ENCODE measurements at regions not wholly inside any gene's neighbourhood (a gene's known extent, or its start where the extent isn't known, plus 50 kb on each side); places are given as distances from the start of the nearest gene placed in this dataset.

GRCh38 chr12:98406378-98406777, 109.0 kb upstream of the TMPO start:
- Histone ChIP-seq H3K9me2 (ENCODE audit: low read depth, low read length) (no peaks in the 10 kb centered on the region), H3K36me3 (ENCODE audit: insufficient read depth, low read length) (no peaks in the 10 kb centered on the region), H3K4me3 (ENCODE audit: low read depth, low read length, poor library complexity, severe bottlenecking) (no peak overlapping the region), H3K4me1 (ENCODE audit: insufficient read depth, low read length, severe bottlenecking) (peaks cover 13% of the 10 kb centered on the region), H3K79me2 (ENCODE audit: insufficient read depth, low read length) (no peaks in the 10 kb centered on the region), H3K9me3 (ENCODE audit: low read length) (0 out of 2 replicates have a peak, but pooled peaks cover 2% of the 10 kb centered on the region), H3K9ac (ENCODE audit: low read length) (no peak overlapping the region), H3F3A (ENCODE audit: insufficient read depth, low read length) (no peaks in the 10 kb centered on the region), H3K27me3 (ENCODE audit: insufficient read depth, low read length) (no peaks in the 10 kb centered on the region), H3K4me2 (ENCODE audit: low read length) (no peak overlapping the region), H3K27ac (ENCODE audit: low read depth, low read length, poor library complexity, severe bottlenecking) (no peak overlapping the region), H4K20me1 (ENCODE audit: insufficient read depth, low read length) (no peaks in the 10 kb centered on the region), H2AFZ (ENCODE audit: low read length) (no peak overlapping the region)
- no peak for TF ChIP-seq EZH2 (IDR thresholded peaks at IDR 0.05; ENCODE audit: borderline replicate concordance, low read length)
- TF ChIP-seq CTCF (IDR thresholded peaks at IDR 0.05; ENCODE audit: low read length), result no peak

GRCh38 chr12:98408681-98409080, 106.7 kb upstream of the TMPO start:
- TF ChIP-seq CTCF (IDR thresholded peaks at IDR 0.05; ENCODE audit: low read length) (no peak), EZH2 (IDR thresholded peaks at IDR 0.05; ENCODE audit: borderline replicate concordance, low read length) (no peak)
- no peaks in the 10 kb centered on the region for H4K20me1 ChIP-seq (ENCODE audit: insufficient read depth, low read length)
- H3K9ac ChIP-seq (ENCODE audit: low read length), result no peak overlapping the region
- H3K4me2 ChIP-seq (ENCODE audit: low read length), result no peak overlapping the region
- H3K79me2 ChIP-seq (ENCODE audit: insufficient read depth, low read length), result no peaks in the 10 kb centered on the region
- H3K27ac ChIP-seq (ENCODE audit: low read depth, low read length, poor library complexity, severe bottlenecking), result no peak overlapping the region
- no peaks in the 10 kb centered on the region for H3K9me2 ChIP-seq (ENCODE audit: low read depth, low read length)
- H3K36me3 ChIP-seq (ENCODE audit: insufficient read depth, low read length), result no peaks in the 10 kb centered on the region
- no peak overlapping the region for H2AFZ ChIP-seq (ENCODE audit: low read length)
- peaks cover 5% of the 10 kb centered on the region for H3K4me1 ChIP-seq (ENCODE audit: insufficient read depth, low read length, severe bottlenecking)
- no peaks in the 10 kb centered on the region for H3F3A ChIP-seq (ENCODE audit: insufficient read depth, low read length)
- H3K4me3 ChIP-seq (ENCODE audit: low read depth, low read length, poor library complexity, severe bottlenecking), result no peak overlapping the region
- H3K27me3 ChIP-seq (ENCODE audit: insufficient read depth, low read length), result no peaks in the 10 kb centered on the region
- H3K9me3 ChIP-seq (ENCODE audit: low read length), result 0 out of 2 replicates have a peak, but pooled peaks cover 2% of the 10 kb centered on the region

- H3K4me1 ChIP-seq (ENCODE audit: insufficient read depth, low read length, severe bottlenecking), result no peaks in the 10 kb centered on the region
- no peak overlapping the region for H2AFZ ChIP-seq (ENCODE audit: low read length)
- no peak for TF ChIP-seq CTCF (IDR thresholded peaks at IDR 0.05; ENCODE audit: low read length)
- no peak for TF ChIP-seq EZH2 (IDR thresholded peaks at IDR 0.05; ENCODE audit: borderline replicate concordance, low read length)
- no peaks in the 10 kb centered on the region for H3K36me3 ChIP-seq (ENCODE audit: insufficient read depth, low read length)
- H3F3A ChIP-seq (ENCODE audit: insufficient read depth, low read length), result no peaks in the 10 kb centered on the region
- H3K27me3 ChIP-seq (ENCODE audit: insufficient read depth, low read length), result no peaks in the 10 kb centered on the region
- no peak overlapping the region for H3K4me2 ChIP-seq (ENCODE audit: low read length)
- no peaks in the 10 kb centered on the region for H3K9me2 ChIP-seq (ENCODE audit: low read depth, low read length)
- 0 out of 2 replicates have a peak, but pooled peaks cover 2% of the 10 kb centered on the region for H3K9me3 ChIP-seq (ENCODE audit: low read length)
- no peak overlapping the region for H3K27ac ChIP-seq (ENCODE audit: low read depth, low read length, poor library complexity, severe bottlenecking)
- H3K9ac ChIP-seq (ENCODE audit: low read length), result no peak overlapping the region
- no peaks in the 10 kb centered on the region for H3K79me2 ChIP-seq (ENCODE audit: insufficient read depth, low read length)
- no peaks in the 10 kb centered on the region for H4K20me1 ChIP-seq (ENCODE audit: insufficient read depth, low read length)
- H3K4me3 ChIP-seq (ENCODE audit: low read depth, low read length, poor library complexity, severe bottlenecking), result no peak overlapping the region
Observed at GRCh38 chr12:98409548-98409947, 105.8 kb upstream of the TMPO start.
